HG03457 (cell line): ENCODE measurements at regions not wholly inside any gene's neighbourhood (a gene's known extent, or its start where the extent isn't known, plus 50 kb on each side); places are given as distances from the start of the nearest gene placed in this dataset.

Experiments used
- ATAC-seq: cut with Tn5 transposase; IDR thresholded peaks from one replicate; pipeline ENCODE4 v1.9.1; 2021; ENCODE audit warnings: moderate number of reproducible peaks; ENCODE audit not compliant: unreplicated experiment

- ATAC-seq = no peak
Observed at GRCh38 chr6:103707596-103708325, 1152.0 kb downstream of the HACE1 start.

GRCh38 chr6:103699769-103700168 is 1160.0 kb downstream of the HACE1 start:
- ATAC-seq = no peak

- ATAC-seq = no peak
Observed at GRCh38 chr6:103687430-103687829, 1172.3 kb downstream of the HACE1 start.

- ATAC-seq = no peak
Observed at GRCh38 chr6:103680116-103680515, 1179.6 kb downstream of the HACE1 start.

- ATAC-seq = no peak
Observed at GRCh38 chr6:103677290-103677689, 1182.4 kb downstream of the HACE1 start.

GRCh38 chr6:103675807-103676406 is 1183.8 kb downstream of the HACE1 start:
- no peak for ATAC-seq

GRCh38 chr6:103674790-103675189 is 1184.9 kb downstream of the HACE1 start:
- no peak for ATAC-seq

GRCh38 chr6:103672169-103672568 is 1187.5 kb downstream of the HACE1 start:
- no peak for ATAC-seq

GRCh38 chr6:103629613-103630012 is 1230.1 kb downstream of the HACE1 start:
- no peak for ATAC-seq

GRCh38 chr6:103617642-103618041 is 1242.1 kb downstream of the HACE1 start:
- no peak for ATAC-seq

- no peak for ATAC-seq
Observed at GRCh38 chr6:103587722-103588121, 1272.0 kb downstream of the HACE1 start.

- no peak for ATAC-seq
Observed at GRCh38 chr6:103578115-103578514, 1281.6 kb downstream of the HACE1 start.

GRCh38 chr6:103570431-103570830 is 1289.3 kb downstream of the HACE1 start:
- no peak for ATAC-seq

GRCh38 chr6:103554911-103555310 is 1304.8 kb downstream of the HACE1 start:
- no peak for ATAC-seq

GRCh38 chr6:103538381-103538780 is 1321.3 kb downstream of the HACE1 start:
- no peak for ATAC-seq

GRCh38 chr6:103534814-103535213 is 1324.9 kb downstream of the HACE1 start:
- no peak for ATAC-seq

GRCh38 chr6:103534095-103534494 is 1325.6 kb downstream of the HACE1 start:
- ATAC-seq = no peak

GRCh38 chr6:103522045-103522444 is 1337.7 kb downstream of the HACE1 start:
- ATAC-seq = no peak

- ATAC-seq = no peak
Observed at GRCh38 chr6:103516336-103516735, 1343.4 kb downstream of the HACE1 start.

- no peak for ATAC-seq
Observed at GRCh38 chr6:103507052-103507451, 1352.7 kb downstream of the HACE1 start.

- ATAC-seq = no peak
Observed at GRCh38 chr6:103505155-103505518, 1354.6 kb downstream of the HACE1 start.

- ATAC-seq = no peak
Observed at GRCh38 chr6:103504501-103505154, 1355.1 kb downstream of the HACE1 start.
